ENCODE measurements at regions not wholly inside any gene's neighbourhood (a gene's known extent, or its start where the extent isn't known, plus 50 kb on each side); places are given as distances from the start of the nearest gene placed in this dataset.

DNA sequence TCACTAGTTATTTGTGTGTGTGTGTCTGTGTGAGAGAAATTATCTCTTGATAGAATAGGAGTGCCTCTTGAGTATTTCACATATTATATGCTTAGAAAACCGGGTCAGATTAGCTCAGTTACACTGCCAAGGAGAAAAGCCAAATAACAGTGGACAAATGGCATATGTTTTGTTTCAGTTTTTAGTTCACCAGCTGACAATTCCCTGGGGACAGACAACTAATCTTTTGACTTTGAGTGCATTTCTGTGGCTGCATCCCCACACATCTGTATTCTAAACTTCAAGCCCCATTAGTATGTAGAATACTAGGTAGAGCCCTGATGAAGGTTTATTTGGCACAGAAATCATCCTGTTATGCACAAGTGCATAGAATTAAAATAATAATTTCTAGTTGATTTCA is 227.7 kb upstream of the CNTN3 start:
- TF ChIP-seq, protein P1, sequence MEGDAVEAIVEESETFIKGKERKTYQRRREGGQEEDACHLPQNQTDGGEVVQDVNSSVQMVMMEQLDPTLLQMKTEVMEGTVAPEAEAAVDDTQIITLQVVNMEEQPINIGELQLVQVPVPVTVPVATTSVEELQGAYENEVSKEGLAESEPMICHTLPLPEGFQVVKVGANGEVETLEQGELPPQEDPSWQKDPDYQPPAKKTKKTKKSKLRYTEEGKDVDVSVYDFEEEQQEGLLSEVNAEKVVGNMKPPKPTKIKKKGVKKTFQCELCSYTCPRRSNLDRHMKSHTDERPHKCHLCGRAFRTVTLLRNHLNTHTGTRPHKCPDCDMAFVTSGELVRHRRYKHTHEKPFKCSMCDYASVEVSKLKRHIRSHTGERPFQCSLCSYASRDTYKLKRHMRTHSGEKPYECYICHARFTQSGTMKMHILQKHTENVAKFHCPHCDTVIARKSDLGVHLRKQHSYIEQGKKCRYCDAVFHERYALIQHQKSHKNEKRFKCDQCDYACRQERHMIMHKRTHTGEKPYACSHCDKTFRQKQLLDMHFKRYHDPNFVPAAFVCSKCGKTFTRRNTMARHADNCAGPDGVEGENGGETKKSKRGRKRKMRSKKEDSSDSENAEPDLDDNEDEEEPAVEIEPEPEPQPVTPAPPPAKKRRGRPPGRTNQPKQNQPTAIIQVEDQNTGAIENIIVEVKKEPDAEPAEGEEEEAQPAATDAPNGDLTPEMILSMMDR (IDR thresholded peaks at IDR 0.05; ENCODE audit: low read depth, low read length, poor library complexity, severe bottlenecking) = no peak
- no peak for TF ChIP-seq EZH2phosphoT487 (IDR thresholded peaks at IDR 0.05; ENCODE audit: borderline replicate concordance, low read length)

All from DOHH2 (cell line).